ENCODE measurements at regions not wholly inside any gene's neighbourhood (a gene's known extent, or its start where the extent isn't known, plus 50 kb on each side); places are given as distances from the start of the nearest gene placed in this dataset.

GRCh38 chr9:80595192-80595591 is 1023.4 kb downstream of the TLE4 start:
- Histone ChIP-seq H3K27ac (ENCODE audit: control insufficient read depth, insufficient read depth) (no peak overlapping the region), H4K20me1 (ENCODE audit: control insufficient read depth, insufficient read depth) (no peaks in the 10 kb centered on the region), H3K4me3 (no peak overlapping the region), H3K9me3 (replicated peaks; ENCODE audit: control insufficient read depth, insufficient read depth, low read length) (no peaks in the 10 kb centered on the region), H3K4me2 (ENCODE audit: control insufficient read depth, insufficient read depth) (no peak overlapping the region), H3K4me1 (ENCODE audit: control insufficient read depth, insufficient read depth, low read length) (no peaks in the 10 kb centered on the region), H3K9ac (ENCODE audit: control insufficient read depth, insufficient read depth, low read length) (no peak overlapping the region), H3K27me3 (replicated peaks in 1 of 2; ENCODE audit: control insufficient read depth in 2 of 2, insufficient read depth in 2 of 2, low read length in 1 of 2) (no peaks in the 10 kb centered on the region), H2AFZ (ENCODE audit: control insufficient read depth, low read depth, low read length) (no peak overlapping the region), H3K79me2 (ENCODE audit: control insufficient read depth, insufficient read depth, low read length) (no peaks in the 10 kb centered on the region), H3K36me3 (ENCODE audit: control insufficient read depth in 2 of 2, insufficient read depth in 2 of 2, low read length in 1 of 2) (no peaks in the 10 kb centered on the region)
- RAD21 ChIA-PET (ENCODE audit: unreplicated experiment), result no interaction called here
- FAIRE-seq, result no peak
- SMC1A ChIA-PET (ENCODE audit: uncharacterized antibody, unreplicated experiment), result interaction anchor here (1.3 kb wide), 1 partner anchor 11 kb away, joined by 3 read pairs; no protein-coding TSS in a partner anchor
- no peak for TF ChIP-seq KDM1A (IDR thresholded peaks at IDR 0.05; ENCODE audit: borderline replicate concordance)
- no peak for TF ChIP-seq MYB (IDR thresholded peaks at IDR 0.05; ENCODE audit: borderline replicate concordance, low read depth, low read length)
- no peak for TF ChIP-seq E2F8 (IDR thresholded peaks at IDR 0.05; ENCODE audit: low read depth, partially characterized antibody)
- TF ChIP-seq EGR1 (IDR thresholded peaks at IDR 0.05; ENCODE audit: borderline replicate concordance in 1 of 2, low read depth in 2 of 2, low read length in 2 of 2), result no peak
- TF ChIP-seq ATF3 (IDR thresholded peaks at IDR 0.05; ENCODE audit: borderline replicate concordance, extremely low read depth, low read depth, low read length), result no peak
- no peak for TF ChIP-seq ZNF274 (IDR thresholded peaks at IDR 0.05; ENCODE audit: insufficient read depth, insufficient read length)
- POLR2A ChIA-PET, result no interaction called here
- BruUV-seq (replicated peaks), result no TSS peak
- intact Hi-C loops (cut with micrococcal nuclease; ENCODE audit: unreplicated experiment) (no loop called here), in situ Hi-C loops (cut with MboI) (no loop called here)
- no peak for ATAC-seq
- no peak for DNase-seq (ENCODE audit: low read depth, low spot score)
- WGBS (ENCODE audit: insufficient coverage, insufficient replicate concordance, low lambda C conversion rate, missing lambda C conversion rate), result 51% methylated on average over 4 of the region's 4 CpGs
- CTCF ChIA-PET, result no interaction called here

Data from GM12878 (cell line).